ENCODE measurements at regions not wholly inside any gene's neighbourhood (a gene's known extent, or its start where the extent isn't known, plus 50 kb on each side); places are given as distances from the start of the nearest gene placed in this dataset.

DNA sequence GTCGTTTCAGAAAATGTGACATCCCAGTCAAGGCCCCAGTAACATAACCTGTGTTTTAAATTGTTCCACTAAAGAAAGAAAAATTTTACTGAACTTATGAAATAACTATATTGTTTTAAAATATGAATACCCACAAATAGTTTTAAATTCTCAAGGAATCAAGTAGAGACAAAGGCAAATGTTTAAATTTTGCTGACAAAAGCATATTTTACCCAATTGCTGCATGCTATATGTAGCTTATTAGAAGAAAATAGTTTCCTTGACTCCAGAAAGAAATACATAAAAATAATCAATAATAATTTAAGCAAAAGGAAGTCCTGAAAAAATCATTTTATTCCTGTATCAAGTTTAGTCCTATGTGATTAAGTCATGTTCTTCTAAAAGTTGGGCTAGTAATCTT lies 481.3 kb upstream of the ADGRL3 start:
- Mint-ChIP-seq H3K27me3 (ENCODE audit: unreplicated experiment) (no peaks in the 10 kb centered on the region), H3K27ac (ENCODE audit: unreplicated experiment) (no peak overlapping the region), H3K4me1 (ENCODE audit: low read depth, unreplicated experiment) (no peaks in the 10 kb centered on the region), H3K9me3 (ENCODE audit: unreplicated experiment) (no peaks in the 10 kb centered on the region), H3K4me3 (ENCODE audit: unreplicated experiment) (no peak overlapping the region), H3K36me3 (ENCODE audit: unreplicated experiment) (no peaks in the 10 kb centered on the region)
- TF ChIP-seq, protein P1, sequence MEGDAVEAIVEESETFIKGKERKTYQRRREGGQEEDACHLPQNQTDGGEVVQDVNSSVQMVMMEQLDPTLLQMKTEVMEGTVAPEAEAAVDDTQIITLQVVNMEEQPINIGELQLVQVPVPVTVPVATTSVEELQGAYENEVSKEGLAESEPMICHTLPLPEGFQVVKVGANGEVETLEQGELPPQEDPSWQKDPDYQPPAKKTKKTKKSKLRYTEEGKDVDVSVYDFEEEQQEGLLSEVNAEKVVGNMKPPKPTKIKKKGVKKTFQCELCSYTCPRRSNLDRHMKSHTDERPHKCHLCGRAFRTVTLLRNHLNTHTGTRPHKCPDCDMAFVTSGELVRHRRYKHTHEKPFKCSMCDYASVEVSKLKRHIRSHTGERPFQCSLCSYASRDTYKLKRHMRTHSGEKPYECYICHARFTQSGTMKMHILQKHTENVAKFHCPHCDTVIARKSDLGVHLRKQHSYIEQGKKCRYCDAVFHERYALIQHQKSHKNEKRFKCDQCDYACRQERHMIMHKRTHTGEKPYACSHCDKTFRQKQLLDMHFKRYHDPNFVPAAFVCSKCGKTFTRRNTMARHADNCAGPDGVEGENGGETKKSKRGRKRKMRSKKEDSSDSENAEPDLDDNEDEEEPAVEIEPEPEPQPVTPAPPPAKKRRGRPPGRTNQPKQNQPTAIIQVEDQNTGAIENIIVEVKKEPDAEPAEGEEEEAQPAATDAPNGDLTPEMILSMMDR (IDR thresholded peaks at IDR 0.05; ENCODE audit: partially characterized antibody, unreplicated experiment), result no peak
- DNase-seq, result no peak

DNA sequence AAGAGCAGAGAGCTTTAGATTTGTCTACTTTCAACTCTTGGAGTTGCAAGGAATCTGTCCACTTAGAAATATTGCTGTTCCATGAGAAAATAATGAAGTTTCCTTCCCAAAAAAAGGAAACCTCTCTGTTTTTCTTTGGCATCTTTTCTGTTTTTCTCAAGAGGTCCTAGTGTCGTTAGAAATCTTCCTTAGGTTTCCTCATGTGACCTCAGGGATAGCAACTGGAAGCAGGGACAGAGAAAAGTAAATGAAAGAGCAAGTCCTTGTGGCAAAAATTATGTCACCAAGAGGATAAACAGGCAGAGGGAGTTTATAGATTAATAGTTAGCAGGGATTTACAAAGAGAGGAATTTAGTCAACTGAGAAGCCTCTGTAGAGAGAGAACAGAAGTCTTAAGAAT lies 478.4 kb upstream of the ADGRL3 start:
- no peak for DNase-seq
- Mint-ChIP-seq H3K9me3 (ENCODE audit: unreplicated experiment) (no peaks in the 10 kb centered on the region), H3K36me3 (ENCODE audit: unreplicated experiment) (no peaks in the 10 kb centered on the region), H3K4me3 (ENCODE audit: unreplicated experiment) (no peak overlapping the region), H3K4me1 (ENCODE audit: low read depth, unreplicated experiment) (no peaks in the 10 kb centered on the region), H3K27me3 (ENCODE audit: unreplicated experiment) (no peaks in the 10 kb centered on the region), H3K27ac (ENCODE audit: unreplicated experiment) (no peak overlapping the region)
- TF ChIP-seq, protein P1 (IDR thresholded peaks at IDR 0.05; ENCODE audit: partially characterized antibody, unreplicated experiment), result no peak

DNA sequence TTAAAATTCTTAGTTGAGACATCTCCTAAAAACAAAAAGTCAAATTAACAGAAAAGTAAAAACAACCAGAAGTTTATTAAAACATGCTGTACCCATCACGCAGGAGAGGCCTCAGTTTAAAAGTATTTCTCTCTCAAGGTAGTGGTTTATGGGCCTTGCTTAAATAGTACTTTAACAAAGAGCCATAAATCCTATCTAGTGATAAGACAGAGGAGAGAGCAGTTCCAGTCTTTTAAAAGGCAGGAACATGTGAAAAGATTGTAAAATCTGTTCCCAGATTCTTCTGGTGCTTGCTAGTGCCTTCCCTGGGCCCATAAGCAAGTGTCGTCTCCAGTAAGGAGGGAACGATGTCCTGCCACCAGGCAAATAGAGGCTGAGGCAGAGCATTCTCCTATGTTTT lies 476.3 kb upstream of the ADGRL3 start:
- no peak for DNase-seq
- Mint-ChIP-seq H3K36me3 (ENCODE audit: unreplicated experiment) (no peaks in the 10 kb centered on the region), H3K4me3 (ENCODE audit: unreplicated experiment) (no peak overlapping the region), H3K27me3 (ENCODE audit: unreplicated experiment) (no peaks in the 10 kb centered on the region), H3K9me3 (ENCODE audit: unreplicated experiment) (no peaks in the 10 kb centered on the region), H3K4me1 (ENCODE audit: low read depth, unreplicated experiment) (no peaks in the 10 kb centered on the region), H3K27ac (ENCODE audit: unreplicated experiment) (no peak overlapping the region)
- TF ChIP-seq, protein P1 (IDR thresholded peaks at IDR 0.05; ENCODE audit: partially characterized antibody, unreplicated experiment), result no peak

DNA sequence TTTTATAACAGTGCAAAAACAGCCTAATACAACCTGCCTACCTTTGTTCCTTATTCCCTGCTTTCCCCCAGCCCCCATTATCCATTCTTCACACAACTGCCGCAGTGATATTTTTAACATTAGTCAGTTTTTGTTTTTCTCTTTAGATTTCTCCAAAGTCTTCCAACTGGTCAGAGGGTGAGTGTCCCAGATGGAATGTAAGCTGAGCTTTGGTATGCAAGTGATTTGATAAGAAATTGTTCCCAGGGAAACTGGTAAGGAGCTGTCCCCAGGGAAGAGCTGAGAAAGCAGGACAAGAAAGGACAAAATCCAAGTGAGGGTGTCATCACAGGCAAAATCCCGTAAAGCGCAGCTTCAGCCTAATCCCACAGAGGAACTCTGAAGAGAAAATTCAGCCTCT lies 475.5 kb upstream of the ADGRL3 start:
- no peak for DNase-seq
- TF ChIP-seq, protein P1 (IDR thresholded peaks at IDR 0.05; ENCODE audit: partially characterized antibody, unreplicated experiment), result no peak
- Mint-ChIP-seq H3K4me1 (ENCODE audit: low read depth, unreplicated experiment) (no peaks in the 10 kb centered on the region), H3K27ac (ENCODE audit: unreplicated experiment) (no peak overlapping the region), H3K4me3 (ENCODE audit: unreplicated experiment) (no peak overlapping the region), H3K27me3 (ENCODE audit: unreplicated experiment) (no peaks in the 10 kb centered on the region), H3K36me3 (ENCODE audit: unreplicated experiment) (no peaks in the 10 kb centered on the region), H3K9me3 (ENCODE audit: unreplicated experiment) (no peaks in the 10 kb centered on the region)

DNA sequence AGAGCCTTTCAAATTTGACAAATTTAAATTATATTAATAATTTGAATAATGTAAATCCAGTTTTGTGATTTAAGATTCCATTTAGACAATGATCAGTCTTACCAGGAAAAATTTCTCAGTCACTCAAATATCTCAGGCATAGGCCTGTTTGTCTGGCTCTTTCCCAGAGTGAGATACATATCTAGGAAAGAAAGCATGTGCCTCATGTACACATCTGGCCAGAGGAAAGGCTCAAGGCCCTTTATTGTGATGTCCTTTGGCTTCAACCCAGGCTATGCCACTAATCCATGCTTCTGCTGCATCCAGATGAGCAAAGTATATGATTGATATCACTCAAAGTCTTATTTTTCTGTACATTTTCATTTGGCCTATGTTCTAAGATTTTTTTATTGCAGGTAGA lies 473.3 kb upstream of the ADGRL3 start:
- Mint-ChIP-seq H3K27ac (ENCODE audit: unreplicated experiment) (no peak overlapping the region), H3K4me3 (ENCODE audit: unreplicated experiment) (no peak overlapping the region), H3K4me1 (ENCODE audit: low read depth, unreplicated experiment) (no peaks in the 10 kb centered on the region), H3K9me3 (ENCODE audit: unreplicated experiment) (no peaks in the 10 kb centered on the region), H3K27me3 (ENCODE audit: unreplicated experiment) (no peaks in the 10 kb centered on the region), H3K36me3 (ENCODE audit: unreplicated experiment) (no peaks in the 10 kb centered on the region)
- DNase-seq, result no peak
- TF ChIP-seq, protein P1 (IDR thresholded peaks at IDR 0.05; ENCODE audit: partially characterized antibody, unreplicated experiment), result no peak
